ENCODE measurements at regions not wholly inside any gene's neighbourhood (a gene's known extent, or its start where the extent isn't known, plus 50 kb on each side); places are given as distances from the start of the nearest gene placed in this dataset.

GRCh38 chr1:47629201-47629600 lies 191.4 kb downstream of the FOXD2 start:
- Histone ChIP-seq H3K27ac (ENCODE audit: low read depth, low read length) (no peak overlapping the region), H3K27me3 (ENCODE audit: control insufficient read depth in 1 of 2, insufficient read depth in 2 of 2, low read length in 2 of 2) (no peaks in the 10 kb centered on the region), H3K4me3 (ENCODE audit: low read depth in 1 of 2, low read length in 2 of 2) (no peak overlapping the region), H3K36me3 (ENCODE audit: insufficient read depth, low read length) (no peaks in the 10 kb centered on the region), H3K9me3 (ENCODE audit: low read length) (no peaks in the 10 kb centered on the region), H3K4me1 (ENCODE audit: insufficient read depth, low read length) (no peaks in the 10 kb centered on the region), H3K9ac (ENCODE audit: low read length) (no peak overlapping the region)

- no peaks in the 10 kb centered on the region for H3K27me3 ChIP-seq (ENCODE audit: control insufficient read depth in 1 of 2, insufficient read depth in 2 of 2, low read length in 2 of 2)
- H3K27ac ChIP-seq (ENCODE audit: low read depth, low read length): no peak overlapping the region
- H3K9ac ChIP-seq (ENCODE audit: low read length): no peak overlapping the region
- no peak overlapping the region for H3K4me3 ChIP-seq (ENCODE audit: low read depth in 1 of 2, low read length in 2 of 2)
- no peaks in the 10 kb centered on the region for H3K36me3 ChIP-seq (ENCODE audit: insufficient read depth, low read length)
- no peaks in the 10 kb centered on the region for H3K4me1 ChIP-seq (ENCODE audit: insufficient read depth, low read length)
- no peaks in the 10 kb centered on the region for H3K9me3 ChIP-seq (ENCODE audit: low read length)
These were observed 192.5 kb downstream of the FOXD2 start for GRCh38 chr1:47630346-47630745.

- no peaks in the 10 kb centered on the region for H3K4me1 ChIP-seq (ENCODE audit: insufficient read depth, low read length)
- no peak overlapping the region for H3K4me3 ChIP-seq (ENCODE audit: low read depth in 1 of 2, low read length in 2 of 2)
- no peaks in the 10 kb centered on the region for H3K27me3 ChIP-seq (ENCODE audit: control insufficient read depth in 1 of 2, insufficient read depth in 2 of 2, low read length in 2 of 2)
- no peak overlapping the region for H3K27ac ChIP-seq (ENCODE audit: low read depth, low read length)
- H3K9me3 ChIP-seq (ENCODE audit: low read length): no peaks in the 10 kb centered on the region
- no peak overlapping the region for H3K9ac ChIP-seq (ENCODE audit: low read length)
- no peaks in the 10 kb centered on the region for H3K36me3 ChIP-seq (ENCODE audit: insufficient read depth, low read length)
These were observed 193.7 kb downstream of the FOXD2 start for GRCh38 chr1:47631411-47631995.

- H3K27me3 ChIP-seq (ENCODE audit: control insufficient read depth in 1 of 2, insufficient read depth in 2 of 2, low read length in 2 of 2): no peaks in the 10 kb centered on the region
- H3K9ac ChIP-seq (ENCODE audit: low read length): no peak overlapping the region
- no peak overlapping the region for H3K27ac ChIP-seq (ENCODE audit: low read depth, low read length)
- H3K36me3 ChIP-seq (ENCODE audit: insufficient read depth, low read length): no peaks in the 10 kb centered on the region
- H3K9me3 ChIP-seq (ENCODE audit: low read length): no peaks in the 10 kb centered on the region
- no peak overlapping the region for H3K4me3 ChIP-seq (ENCODE audit: low read depth in 1 of 2, low read length in 2 of 2)
- no peaks in the 10 kb centered on the region for H3K4me1 ChIP-seq (ENCODE audit: insufficient read depth, low read length)
These were observed 197.3 kb downstream of the FOXD2 start for GRCh38 chr1:47635111-47635510.

GRCh38 chr1:47635597-47635996 lies 197.8 kb downstream of the FOXD2 start:
- Histone ChIP-seq H3K27ac (ENCODE audit: low read depth, low read length) (no peak overlapping the region), H3K9me3 (ENCODE audit: low read length) (no peaks in the 10 kb centered on the region)

GRCh38 chr1:47637111-47637685 lies 199.4 kb downstream of the FOXD2 start:
- no peak overlapping the region for H3K9ac ChIP-seq (ENCODE audit: low read length)
- H3K36me3 ChIP-seq (ENCODE audit: insufficient read depth, low read length): no peaks in the 10 kb centered on the region
- H3K27me3 ChIP-seq (ENCODE audit: control insufficient read depth in 1 of 2, insufficient read depth in 2 of 2, low read length in 2 of 2): no peaks in the 10 kb centered on the region
- no peak overlapping the region for H3K27ac ChIP-seq (ENCODE audit: low read depth, low read length)
- no peaks in the 10 kb centered on the region for H3K4me1 ChIP-seq (ENCODE audit: insufficient read depth, low read length)
- no peak overlapping the region for H3K4me3 ChIP-seq (ENCODE audit: low read depth in 1 of 2, low read length in 2 of 2)
- H3K9me3 ChIP-seq (ENCODE audit: low read length): no peaks in the 10 kb centered on the region

More at GRCh38 chr1:47635597-47635996, 197.8 kb downstream of the FOXD2 start:
- H3K27me3 ChIP-seq (ENCODE audit: control insufficient read depth in 1 of 2, insufficient read depth in 2 of 2, low read length in 2 of 2): no peaks in the 10 kb centered on the region
- H3K4me1 ChIP-seq (ENCODE audit: insufficient read depth, low read length): no peaks in the 10 kb centered on the region
- no peak overlapping the region for H3K9ac ChIP-seq (ENCODE audit: low read length)
- H3K36me3 ChIP-seq (ENCODE audit: insufficient read depth, low read length): no peaks in the 10 kb centered on the region
- no peak overlapping the region for H3K4me3 ChIP-seq (ENCODE audit: low read depth in 1 of 2, low read length in 2 of 2)

- Histone ChIP-seq H3K4me1 (ENCODE audit: insufficient read depth, low read length) (no peaks in the 10 kb centered on the region), H3K9ac (ENCODE audit: low read length) (no peak overlapping the region), H3K9me3 (ENCODE audit: low read length) (no peaks in the 10 kb centered on the region), H3K4me3 (ENCODE audit: low read depth in 1 of 2, low read length in 2 of 2) (no peak overlapping the region), H3K27ac (ENCODE audit: low read depth, low read length) (no peak overlapping the region), H3K36me3 (ENCODE audit: insufficient read depth, low read length) (no peaks in the 10 kb centered on the region), H3K27me3 (ENCODE audit: control insufficient read depth in 1 of 2, insufficient read depth in 2 of 2, low read length in 2 of 2) (no peaks in the 10 kb centered on the region)
These were observed 200.4 kb downstream of the FOXD2 start for GRCh38 chr1:47638240-47638639.

GRCh38 chr1:47638713-47639112 lies 200.9 kb downstream of the FOXD2 start:
- Histone ChIP-seq H3K36me3 (ENCODE audit: insufficient read depth, low read length) (no peaks in the 10 kb centered on the region), H3K27ac (ENCODE audit: low read depth, low read length) (no peak overlapping the region), H3K9me3 (ENCODE audit: low read length) (no peaks in the 10 kb centered on the region), H3K4me1 (ENCODE audit: insufficient read depth, low read length) (no peaks in the 10 kb centered on the region), H3K9ac (ENCODE audit: low read length) (no peak overlapping the region), H3K27me3 (ENCODE audit: control insufficient read depth in 1 of 2, insufficient read depth in 2 of 2, low read length in 2 of 2) (no peaks in the 10 kb centered on the region), H3K4me3 (ENCODE audit: low read depth in 1 of 2, low read length in 2 of 2) (no peak overlapping the region)

GRCh38 chr1:47643306-47644211 lies 205.7 kb downstream of the FOXD2 start:
- Histone ChIP-seq H3K27ac (ENCODE audit: low read depth, low read length) (no peak overlapping the region), H3K9me3 (ENCODE audit: low read length) (no peaks in the 10 kb centered on the region), H3K9ac (ENCODE audit: low read length) (no peak overlapping the region), H3K36me3 (ENCODE audit: insufficient read depth, low read length) (no peaks in the 10 kb centered on the region), H3K27me3 (ENCODE audit: control insufficient read depth in 1 of 2, insufficient read depth in 2 of 2, low read length in 2 of 2) (no peaks in the 10 kb centered on the region), H3K4me3 (ENCODE audit: low read depth in 1 of 2, low read length in 2 of 2) (no peak overlapping the region), H3K4me1 (ENCODE audit: insufficient read depth, low read length) (no peaks in the 10 kb centered on the region)

GRCh38 chr1:47644212-47644573 lies 206.3 kb downstream of the FOXD2 start:
- Histone ChIP-seq H3K4me3 (ENCODE audit: low read depth in 1 of 2, low read length in 2 of 2) (no peak overlapping the region), H3K27ac (ENCODE audit: low read depth, low read length) (no peak overlapping the region)

GRCh38 chr1:47645151-47645550 lies 207.3 kb downstream of the FOXD2 start:
- no peaks in the 10 kb centered on the region for H3K9me3 ChIP-seq (ENCODE audit: low read length)
- no peak overlapping the region for H3K27ac ChIP-seq (ENCODE audit: low read depth, low read length)
- H3K4me3 ChIP-seq (ENCODE audit: low read depth in 1 of 2, low read length in 2 of 2): no peak overlapping the region
- H3K27me3 ChIP-seq (ENCODE audit: control insufficient read depth in 1 of 2, insufficient read depth in 2 of 2, low read length in 2 of 2): no peaks in the 10 kb centered on the region
- H3K9ac ChIP-seq (ENCODE audit: low read length): no peak overlapping the region
- no peaks in the 10 kb centered on the region for H3K36me3 ChIP-seq (ENCODE audit: insufficient read depth, low read length)
- no peaks in the 10 kb centered on the region for H3K4me1 ChIP-seq (ENCODE audit: insufficient read depth, low read length)

More at GRCh38 chr1:47644212-47644573, 206.3 kb downstream of the FOXD2 start:
- H3K27me3 ChIP-seq (ENCODE audit: control insufficient read depth in 1 of 2, insufficient read depth in 2 of 2, low read length in 2 of 2): no peaks in the 10 kb centered on the region
- no peaks in the 10 kb centered on the region for H3K36me3 ChIP-seq (ENCODE audit: insufficient read depth, low read length)
- H3K9ac ChIP-seq (ENCODE audit: low read length): no peak overlapping the region
- H3K9me3 ChIP-seq (ENCODE audit: low read length): no peaks in the 10 kb centered on the region
- H3K4me1 ChIP-seq (ENCODE audit: insufficient read depth, low read length): no peaks in the 10 kb centered on the region

All from muscle layer of colon (tissue), 2 donors.